HEK293 (cell line): ENCODE measurements at regions not wholly inside any gene's neighbourhood (a gene's known extent, or its start where the extent isn't known, plus 50 kb on each side); places are given as distances from the start of the nearest gene placed in this dataset.
A peak's percentile ranks its signal among the peaks of the same experiment; 100 is the strongest.

Experiments used
- CTCF ChIA-PET: fragments of 350-600 bp; formaldehyde crosslinking; extraction: SDS; loops from one replicate; lab custom pipeline; 2021; ENCODE audit warnings: antibody characterized with exemption; lab: Yijun Ruan, JAX
- POLR2A ChIA-PET: fragments of 300-600 bp; formaldehyde crosslinking; extraction: SDS; loops from one replicate; lab custom pipeline; 2020; ENCODE audit warnings: antibody characterized with exemption, inconsistent platforms; lab: Yijun Ruan, JAX
- H3K27ac ChIP-seq: fragments of 200-500 bp; sonication (Bioruptor generic); 2 replicates; pipeline ENCODE4 v1.5.1; 2014; ENCODE audit warnings: low read depth, low read length, control low read depth, inconsistent platforms; ENCODE audit errors: extremely low read depth
- H3K36me3 ChIP-seq, 2 experiments: fragments of 200-500 bp in 1 of 2; sonication (Bioruptor generic) in 1 of 2; 1 replicate in 1 of 2; 2 replicates in 1 of 2; pipeline ENCODE4 v1.5.1; 2014 to 2017; ENCODE audit warnings: inconsistent platforms in 2 of 2, low read length in 2 of 2; ENCODE audit not compliant: control insufficient read depth in 2 of 2, insufficient read depth in 1 of 2
- H3K4me1 ChIP-seq: fragments of 200-500 bp; sonication (Bioruptor generic); 2 replicates; pipeline ENCODE4 v1.5.1; 2014; ENCODE audit warnings: mild to moderate bottlenecking, low read length, inconsistent platforms; ENCODE audit not compliant: control insufficient read depth, insufficient read depth
- H3K4me3 ChIP-seq: 2 replicates; pipeline ENCODE4 v1.5.1; 2011; ENCODE audit warnings: low read depth, mild to moderate bottlenecking, control low read depth, low read length, moderate library complexity
- H3K9me3 ChIP-seq: fragments of 200-500 bp; sonication (Bioruptor generic); 2 replicates; pipeline ENCODE4 v1.5.1; 2014; ENCODE audit warnings: low read depth, low read length, inconsistent platforms; ENCODE audit not compliant: control insufficient read depth, insufficient read depth
- KLF9 ChIP-seq: fragments of 450-650 bp; formaldehyde crosslinking; IDR thresholded peaks from 2 replicates; pipeline ENCODE4 v1.5.1; 2016; ENCODE audit warnings: missing biosample characterization, missing genetic modification characterization, low read depth
- MZF1 ChIP-seq: fragments of 450-650 bp; formaldehyde crosslinking; IDR thresholded peaks from 2 replicates; pipeline ENCODE4 v1.5.1; 2017; ENCODE audit warnings: missing biosample characterization, missing genetic modification characterization, borderline replicate concordance
- SCRT2 ChIP-seq: fragments of 450-650 bp; formaldehyde crosslinking; IDR thresholded peaks from 2 replicates; pipeline ENCODE4 v1.5.1; 2016; ENCODE audit warnings: missing biosample characterization, missing genetic modification characterization
- ZNF112 ChIP-seq: fragments of 450-650 bp; formaldehyde crosslinking; IDR thresholded peaks from 2 replicates; pipeline ENCODE4 v1.5.0; 2017; ENCODE audit warnings: missing biosample characterization, missing genetic modification characterization
- ZNF132 ChIP-seq: fragments of 450-650 bp; formaldehyde crosslinking; IDR thresholded peaks from 2 replicates; pipeline ENCODE4 v1.5.1; 2017; ENCODE audit warnings: missing biosample characterization, missing genetic modification characterization, borderline replicate concordance
- ZNF391 ChIP-seq: fragments of 450-650 bp; formaldehyde crosslinking; IDR thresholded peaks from 2 replicates; pipeline ENCODE4 v1.5.1; 2016; ENCODE audit warnings: low read depth, missing biosample characterization, missing genetic modification characterization, borderline replicate concordance
- ZNF518A ChIP-seq: fragments of 450-650 bp; formaldehyde crosslinking; conservative IDR thresholded peaks from 2 replicates; pipeline ENCODE4 v1.5.1; 2016; ENCODE audit warnings: low read depth, missing biosample characterization, missing genetic modification characterization
- ZNF544 ChIP-seq: fragments of 450-650 bp; formaldehyde crosslinking; IDR thresholded peaks from 2 replicates; pipeline ENCODE4 v1.5.0; 2017; ENCODE audit warnings: missing biosample characterization, missing genetic modification characterization
- ZNF560 ChIP-seq: fragments of 450-650 bp; formaldehyde crosslinking; IDR thresholded peaks from 2 replicates; pipeline ENCODE4 v1.5.1; 2017; ENCODE audit warnings: missing biosample characterization, missing genetic modification characterization, borderline replicate concordance
- ZNF610 ChIP-seq: fragments of 450-650 bp; formaldehyde crosslinking; IDR thresholded peaks from 2 replicates; pipeline ENCODE4 v1.5.1; 2016; ENCODE audit warnings: missing biosample characterization, missing genetic modification characterization, borderline replicate concordance
- ZNF654 ChIP-seq: fragments of 450-650 bp; formaldehyde crosslinking; IDR thresholded peaks from 2 replicates; pipeline ENCODE4 v1.5.1; 2016; ENCODE audit warnings: low read depth, missing biosample characterization, missing genetic modification characterization
- ZNF704 ChIP-seq: fragments of 450-650 bp; formaldehyde crosslinking; IDR thresholded peaks from 2 replicates; pipeline ENCODE4 v1.5.1; 2016; ENCODE audit warnings: missing biosample characterization, missing genetic modification characterization
- ZNF768 ChIP-seq: fragments of 450-650 bp; formaldehyde crosslinking; IDR thresholded peaks from 2 replicates; pipeline ENCODE4 v1.5.1; 2018; ENCODE audit warnings: missing biosample characterization, mild to moderate bottlenecking, missing genetic modification characterization
- ZNF776 ChIP-seq: fragments of 450-650 bp; formaldehyde crosslinking; IDR thresholded peaks from 2 replicates; pipeline ENCODE4 v1.5.0; 2017; ENCODE audit warnings: missing biosample characterization, missing genetic modification characterization, borderline replicate concordance
- ZNF837 ChIP-seq: fragments of 450-650 bp; formaldehyde crosslinking; IDR thresholded peaks from 2 replicates; pipeline ENCODE4 v1.5.1; 2016; ENCODE audit warnings: missing biosample characterization, missing genetic modification characterization
- TF ChIP-seq, protein P1 (sequence below): fragments of 450-650 bp; formaldehyde crosslinking; IDR thresholded peaks from 2 replicates; pipeline ENCODE4 v1.5.1; 2016; ENCODE audit warnings: missing biosample characterization, missing genetic modification characterization

GRCh38 chr11:26227301-26227746, 104.6 kb upstream of the ANO3 start:
- H3K36me3 ChIP-seq = no peaks in the 10 kb centered on the region
- CTCF ChIA-PET = interaction anchor here (1.0 to 1.6 kb wide), 3 partner anchors 10 to 246 kb away, joined by 3 to 6 read pairs (median 4); no protein-coding TSS in a partner anchor
- H3K4me1 ChIP-seq = no peaks in the 10 kb centered on the region
- POLR2A ChIA-PET = no interaction called here
- TF ChIP-seq ZNF654 (peak; percentile 14; the same call in 1 of the 2 replicates), KLF9 (tag by site-specific recombination) (no peak)
- TF ChIP-seq, protein P1, sequence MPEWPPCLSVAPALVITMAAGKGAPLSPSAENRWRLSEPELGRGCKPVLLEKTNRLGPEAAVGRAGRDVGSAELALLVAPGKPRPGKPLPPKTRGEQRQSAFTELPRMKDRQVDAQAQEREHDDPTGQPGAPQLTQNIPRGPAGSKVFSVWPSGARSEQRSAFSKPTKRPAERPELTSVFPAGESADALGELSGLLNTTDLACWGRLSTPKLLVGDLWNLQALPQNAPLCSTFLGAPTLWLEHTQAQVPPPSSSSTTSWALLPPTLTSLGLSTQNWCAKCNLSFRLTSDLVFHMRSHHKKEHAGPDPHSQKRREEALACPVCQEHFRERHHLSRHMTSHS = no peak
- H3K4me3 ChIP-seq = no peak overlapping the region
- H3K27ac ChIP-seq = no peak overlapping the region
- no peaks in the 10 kb centered on the region for H3K9me3 ChIP-seq

GRCh38 chr11:26227883-26228502, 103.9 kb upstream of the ANO3 start:
- H3K27ac ChIP-seq = no peak overlapping the region
- H3K36me3 ChIP-seq = no peaks in the 10 kb centered on the region
- H3K4me3 ChIP-seq = no peak overlapping the region
- no peaks in the 10 kb centered on the region for H3K4me1 ChIP-seq
- CTCF ChIA-PET = interaction anchor here (1.0 to 1.6 kb wide), 3 partner anchors 11 to 247 kb away, joined by 3 to 6 read pairs (median 4); no protein-coding TSS in a partner anchor
- no peak for TF ChIP-seq ZNF132 (tag by site-specific recombination)
- TF ChIP-seq, all 188 proteins: peak for 0
- POLR2A ChIA-PET = no interaction called here
- H3K9me3 ChIP-seq = no peaks in the 10 kb centered on the region

DNA sequence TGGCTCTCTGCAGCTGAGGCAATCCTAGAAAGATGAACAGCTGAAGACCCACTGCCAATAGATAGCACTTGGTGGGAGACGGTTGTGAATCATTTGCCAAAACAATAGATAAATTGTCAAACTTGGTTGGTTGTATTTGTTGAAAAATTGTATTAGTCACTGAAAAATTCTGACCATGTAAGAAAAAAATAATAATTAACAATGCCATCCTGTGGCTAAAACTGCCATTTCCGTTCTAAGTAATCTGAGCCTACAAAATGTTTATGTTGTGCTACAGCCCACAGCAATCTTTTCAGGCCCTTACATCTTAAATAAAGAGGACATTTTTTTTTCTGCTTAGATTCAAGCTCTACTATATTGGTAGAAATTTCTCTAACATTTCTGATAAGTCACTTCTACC, 103.2 kb upstream of the ANO3 start:
- no peak overlapping the region for H3K27ac ChIP-seq
- H3K4me3 ChIP-seq = no peak overlapping the region
- H3K4me1 ChIP-seq = no peaks in the 10 kb centered on the region
- POLR2A ChIA-PET = no interaction called here
- TF ChIP-seq ZNF704 (tag by site-specific recombination) = no peak
- no peak for TF ChIP-seq MZF1 (tag by site-specific recombination)
- TF ChIP-seq ZNF518A (tag by site-specific recombination) = no peak
- TF ChIP-seq ZNF610 (tag by site-specific recombination) = no peak
- TF ChIP-seq ZNF544 = no peak
- no peak for TF ChIP-seq ZNF560 (tag by site-specific recombination)
- no peak for TF ChIP-seq SCRT2 (tag by site-specific recombination)
- TF ChIP-seq ZNF391 = no peak
- no peak for TF ChIP-seq ZNF776 (tag by site-specific recombination)
- no peak for TF ChIP-seq ZNF112 (tag by site-specific recombination)
- TF ChIP-seq ZNF837 (tag by site-specific recombination) = no peak
- no peak for TF ChIP-seq ZNF768 (tag by site-specific recombination)
- CTCF ChIA-PET = interaction anchor here (0.7 to 1.4 kb wide), 2 partner anchors 12 to 95 kb away, joined by 3 to 6 read pairs; no protein-coding TSS in a partner anchor
- no peaks in the 10 kb centered on the region for H3K9me3 ChIP-seq
- H3K36me3 ChIP-seq = no peaks in the 10 kb centered on the region
